KMS-11 (cell line): ENCODE measurements at regions not wholly inside any gene's neighbourhood (a gene's known extent, or its start where the extent isn't known, plus 50 kb on each side); places are given as distances from the start of the nearest gene placed in this dataset.

Source experiments
- H2AFZ ChIP-seq: fragments of 200-600 bp; sonication (generic); 2 replicates; pipeline ENCODE4 v1.6.1; 2016; ENCODE audit warnings: antibody characterized with exemption, mixed run types, low read depth
- H3K27ac ChIP-seq: fragments of 200-600 bp; sonication (generic); 2 replicates; pipeline ENCODE4 v1.6.1; 2016; ENCODE audit warnings: mild to moderate bottlenecking, mixed run types
- H3K27me3 ChIP-seq: fragments of 200-600 bp; sonication (generic); 2 replicates; pipeline ENCODE4 v1.6.1; 2017; ENCODE audit warnings: mild to moderate bottlenecking, low read depth, mixed run types, moderate library complexity; ENCODE audit not compliant: insufficient read depth
- H3K36me3 ChIP-seq: fragments of 200-600 bp; sonication (generic); 2 replicates; pipeline ENCODE4 v1.6.1; 2017; ENCODE audit warnings: mild to moderate bottlenecking, mixed run types; ENCODE audit not compliant: insufficient read depth
- H3K4me1 ChIP-seq: fragments of 200-600 bp; sonication (generic); 2 replicates; pipeline ENCODE4 v1.6.1; 2016; ENCODE audit warnings: mild to moderate bottlenecking, low read depth, mixed run types; ENCODE audit not compliant: poor library complexity, severe bottlenecking
- H3K4me2 ChIP-seq: fragments of 200-600 bp; sonication (generic); 2 replicates; pipeline ENCODE4 v1.7.0; 2016; ENCODE audit warnings: mild to moderate bottlenecking, mixed run types
- H3K4me3 ChIP-seq: fragments of 200-600 bp; sonication (generic); IDR thresholded peaks from 2 replicates; pipeline ENCODE4 v1.6.1; 2017; ENCODE audit warnings: low read depth, low read length, mixed read lengths; ENCODE audit not compliant: insufficient read depth
- H3K79me2 ChIP-seq: fragments of 200-600 bp; sonication (generic); 2 replicates; pipeline ENCODE4 v1.6.1; 2016; ENCODE audit warnings: low read depth, mixed run types; ENCODE audit not compliant: insufficient read depth
- H3K9ac ChIP-seq: fragments of 200-600 bp; sonication (generic); 2 replicates; pipeline ENCODE4 v1.6.1; 2016; ENCODE audit warnings: mild to moderate bottlenecking, mixed run types
- H4K20me1 ChIP-seq: fragments of 200-600 bp; sonication (generic); 2 replicates; pipeline ENCODE4 v1.6.1; 2016; ENCODE audit warnings: mild to moderate bottlenecking, mixed run types; ENCODE audit not compliant: insufficient read depth
- TF ChIP-seq, protein P1 (sequence below): fragments of 200-600 bp; sonication (generic); conservative IDR thresholded peaks from 2 replicates; pipeline ENCODE4 v1.6.1; 2017; ENCODE audit warnings: low read depth, mild to moderate bottlenecking, antibody characterized with exemption, low read length, moderate library complexity, mixed read lengths

DNA sequence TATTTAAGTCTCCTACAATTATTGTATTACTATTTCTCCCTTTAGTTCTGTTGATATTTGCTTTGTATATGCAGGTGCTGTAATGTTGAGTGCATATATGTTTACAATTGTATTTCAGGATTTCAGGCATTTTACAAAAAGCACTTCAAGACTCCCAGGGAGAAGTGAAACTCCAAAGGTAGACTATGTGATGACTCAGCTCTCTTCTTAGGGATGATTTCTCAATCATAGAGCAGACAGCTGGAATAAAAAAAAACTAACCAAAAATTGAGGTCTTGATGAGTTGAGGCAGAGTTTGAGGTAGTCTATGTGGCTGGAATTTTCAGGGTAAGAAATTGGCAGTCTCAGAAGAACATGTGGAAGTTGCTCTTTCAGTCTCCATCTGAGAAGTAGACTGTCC is 786.1 kb downstream of the TFAP2A start:
- Histone ChIP-seq H3K4me2 (no peak overlapping the region), H3K4me3 (no peak overlapping the region), H3K27ac (no peak overlapping the region), H3K79me2 (no peaks in the 10 kb centered on the region), H2AFZ (no peak overlapping the region), H3K4me1 (no peaks in the 10 kb centered on the region), H3K27me3 (no peaks in the 10 kb centered on the region), H3K36me3 (no peaks in the 10 kb centered on the region; the same call in 1 of the 2 replicates), H3K9ac (no peak overlapping the region), H4K20me1 (no peaks in the 10 kb centered on the region)
- TF ChIP-seq, protein P1, sequence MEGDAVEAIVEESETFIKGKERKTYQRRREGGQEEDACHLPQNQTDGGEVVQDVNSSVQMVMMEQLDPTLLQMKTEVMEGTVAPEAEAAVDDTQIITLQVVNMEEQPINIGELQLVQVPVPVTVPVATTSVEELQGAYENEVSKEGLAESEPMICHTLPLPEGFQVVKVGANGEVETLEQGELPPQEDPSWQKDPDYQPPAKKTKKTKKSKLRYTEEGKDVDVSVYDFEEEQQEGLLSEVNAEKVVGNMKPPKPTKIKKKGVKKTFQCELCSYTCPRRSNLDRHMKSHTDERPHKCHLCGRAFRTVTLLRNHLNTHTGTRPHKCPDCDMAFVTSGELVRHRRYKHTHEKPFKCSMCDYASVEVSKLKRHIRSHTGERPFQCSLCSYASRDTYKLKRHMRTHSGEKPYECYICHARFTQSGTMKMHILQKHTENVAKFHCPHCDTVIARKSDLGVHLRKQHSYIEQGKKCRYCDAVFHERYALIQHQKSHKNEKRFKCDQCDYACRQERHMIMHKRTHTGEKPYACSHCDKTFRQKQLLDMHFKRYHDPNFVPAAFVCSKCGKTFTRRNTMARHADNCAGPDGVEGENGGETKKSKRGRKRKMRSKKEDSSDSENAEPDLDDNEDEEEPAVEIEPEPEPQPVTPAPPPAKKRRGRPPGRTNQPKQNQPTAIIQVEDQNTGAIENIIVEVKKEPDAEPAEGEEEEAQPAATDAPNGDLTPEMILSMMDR: no peak

DNA sequence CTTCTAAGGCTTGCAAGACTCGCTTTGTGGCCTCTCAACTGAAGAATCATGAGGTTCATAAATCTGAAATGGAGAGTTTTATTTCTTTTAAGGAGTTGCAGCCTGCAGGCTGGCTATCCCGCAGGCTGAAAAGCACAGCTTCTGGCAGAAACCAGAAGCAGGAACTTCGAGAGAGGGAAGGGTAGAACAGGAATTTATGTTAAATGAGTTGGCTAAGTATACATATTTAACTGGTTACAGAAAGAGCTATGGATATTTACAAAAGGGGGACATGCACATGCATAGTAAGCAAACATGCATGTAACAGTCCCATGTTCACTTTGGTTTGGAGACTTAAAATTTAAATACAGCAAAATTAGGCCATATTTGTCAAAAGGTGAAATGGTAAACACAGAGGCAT is 787.0 kb downstream of the TFAP2A start:
- no peaks in the 10 kb centered on the region for H3K79me2 ChIP-seq
- H3K9ac ChIP-seq: no peak overlapping the region
- no peak overlapping the region for H2AFZ ChIP-seq
- no peaks in the 10 kb centered on the region for H4K20me1 ChIP-seq
- no peak overlapping the region for H3K4me2 ChIP-seq
- H3K27me3 ChIP-seq: no peaks in the 10 kb centered on the region
- no peak overlapping the region for H3K4me3 ChIP-seq
- H3K36me3 ChIP-seq: no peaks in the 10 kb centered on the region; the same call in 1 of the 2 replicates
- no peak overlapping the region for H3K27ac ChIP-seq
- no peaks in the 10 kb centered on the region for H3K4me1 ChIP-seq
- TF ChIP-seq, protein P1: no peak

DNA sequence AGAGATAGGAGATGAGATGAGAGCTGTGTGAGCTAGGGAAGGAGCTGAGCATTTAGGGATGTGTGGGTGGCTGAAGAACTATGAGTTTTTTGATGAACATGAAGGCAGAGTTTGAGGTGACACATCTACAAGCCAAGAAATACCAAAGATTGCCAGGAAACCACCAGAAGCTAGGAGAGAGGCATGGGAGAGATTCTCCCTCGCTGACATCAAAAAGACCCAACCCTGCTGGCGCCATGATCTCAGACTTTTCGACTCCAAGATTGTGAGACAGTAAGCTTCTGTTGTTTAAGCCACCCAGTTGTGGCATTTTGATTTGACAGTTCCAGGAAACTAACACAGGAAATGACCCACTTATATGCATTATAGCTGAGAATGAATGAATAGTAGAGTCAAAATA is 790.9 kb downstream of the TFAP2A start:
- no peaks in the 10 kb centered on the region for H3K4me1 ChIP-seq
- H3K36me3 ChIP-seq: no peaks in the 10 kb centered on the region
- TF ChIP-seq, protein P1: no peak
- no peak overlapping the region for H3K4me3 ChIP-seq
- H3K9ac ChIP-seq: no peak overlapping the region
- H4K20me1 ChIP-seq: no peaks in the 10 kb centered on the region
- H3K27me3 ChIP-seq: no peaks in the 10 kb centered on the region
- no peak overlapping the region for H3K27ac ChIP-seq
- no peak overlapping the region for H3K4me2 ChIP-seq
- no peak overlapping the region for H2AFZ ChIP-seq
- H3K79me2 ChIP-seq: no peaks in the 10 kb centered on the region

DNA sequence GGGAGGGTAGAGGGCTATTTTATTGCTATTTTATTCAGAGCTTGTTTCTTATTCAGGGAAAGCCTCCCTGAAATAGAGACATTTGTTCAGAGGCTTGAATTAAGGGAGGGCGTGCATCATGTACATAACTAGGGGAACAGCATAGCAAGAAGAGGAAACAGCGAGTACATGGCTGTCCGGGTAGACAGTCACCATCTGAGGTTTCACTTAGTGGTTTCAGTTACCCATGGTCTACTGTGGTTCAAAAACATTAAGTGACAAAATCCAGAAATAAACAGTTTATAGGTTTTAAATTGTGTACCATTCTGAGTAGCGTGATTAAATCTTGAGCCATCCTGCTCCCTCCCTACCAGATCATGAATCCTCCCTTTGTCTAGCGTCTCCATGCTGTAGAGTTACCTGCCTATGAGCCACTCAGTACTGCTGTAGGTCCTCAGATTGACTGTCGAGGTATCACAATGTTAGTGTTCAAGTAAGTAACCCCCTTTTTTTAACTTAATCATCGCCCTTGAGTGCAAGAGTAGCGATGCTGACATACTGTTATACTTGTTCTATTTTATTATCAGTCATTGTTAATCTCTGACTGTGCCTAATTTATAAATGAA is 791.5 kb downstream of the TFAP2A start:
- Histone ChIP-seq H3K4me2 (no peak overlapping the region), H3K9ac (no peak overlapping the region), H2AFZ (no peak overlapping the region), H3K4me3 (no peak overlapping the region), H4K20me1 (no peaks in the 10 kb centered on the region), H3K36me3 (no peaks in the 10 kb centered on the region), H3K4me1 (no peaks in the 10 kb centered on the region), H3K27ac (no peak overlapping the region), H3K79me2 (no peaks in the 10 kb centered on the region), H3K27me3 (no peaks in the 10 kb centered on the region)
- TF ChIP-seq, protein P1: no peak
